GM18517 (cell line): ENCODE measurements at regions not wholly inside any gene's neighbourhood (a gene's known extent, or its start where the extent isn't known, plus 50 kb on each side); places are given as distances from the start of the nearest gene placed in this dataset.
"Not testable (repeated sequence)": the region's sequence is repeated elsewhere in the genome, so short reads cannot be mapped to it uniquely, and the experiment has no call there.

ENCODE experiments used
- ATAC-seq: cut with Tn5 transposase; IDR thresholded peaks from one replicate; pipeline ENCODE4 v1.9.1; 2021; ENCODE audit warnings: mild to moderate bottlenecking, moderate library complexity; ENCODE audit not compliant: unreplicated experiment

GRCh38 chr6:135701426-135701825 is 150.1 kb upstream of the PDE7B start:
- ATAC-seq = no peak

- ATAC-seq = no peak
Observed at GRCh38 chr6:135703007-135703406, 148.5 kb upstream of the PDE7B start.

- peak; percentile 73 for ATAC-seq
Observed at GRCh38 chr6:135703621-135704020, 147.9 kb upstream of the PDE7B start.

GRCh38 chr6:135707426-135707825 is 144.1 kb upstream of the PDE7B start:
- ATAC-seq = no peak

- ATAC-seq = no peak
Observed at GRCh38 chr6:135710042-135710441, 141.5 kb upstream of the PDE7B start.

GRCh38 chr6:135722190-135722589 is 129.3 kb upstream of the PDE7B start:
- ATAC-seq = no peak

- ATAC-seq = peak; percentile 76
Observed at GRCh38 chr6:135722679-135723078, 128.8 kb upstream of the PDE7B start.

- no peak for ATAC-seq
Observed at GRCh38 chr6:135728589-135728988, 122.9 kb upstream of the PDE7B start.

GRCh38 chr6:135731116-135731515 is 120.4 kb upstream of the PDE7B start:
- no peak for ATAC-seq

- not testable (repeated sequence) for ATAC-seq
Observed at GRCh38 chr6:135736351-135736750, 115.2 kb upstream of the PDE7B start.

- no peak for ATAC-seq
Observed at GRCh38 chr6:135738636-135739035, 112.9 kb upstream of the PDE7B start.

- ATAC-seq = no peak
Observed at GRCh38 chr6:135739288-135739687, 112.2 kb upstream of the PDE7B start.

GRCh38 chr6:135740580-135740979 is 110.9 kb upstream of the PDE7B start:
- ATAC-seq = no peak

GRCh38 chr6:135743476-135743875 is 108.0 kb upstream of the PDE7B start:
- ATAC-seq = no peak

GRCh38 chr6:135748189-135748588 is 103.3 kb upstream of the PDE7B start:
- ATAC-seq = no peak

GRCh38 chr6:135750081-135750480 is 101.4 kb upstream of the PDE7B start:
- no peak for ATAC-seq

- ATAC-seq = no peak
Observed at GRCh38 chr6:135753196-135753595, 98.3 kb upstream of the PDE7B start.

- no peak for ATAC-seq
Observed at GRCh38 chr6:135759831-135760230, 91.7 kb upstream of the PDE7B start.

- no peak for ATAC-seq
Observed at GRCh38 chr6:135774006-135774405, 77.5 kb upstream of the PDE7B start.

GRCh38 chr6:135779213-135779612 is 72.3 kb upstream of the PDE7B start:
- ATAC-seq = no peak

GRCh38 chr6:135780326-135780725 is 71.2 kb upstream of the PDE7B start:
- ATAC-seq = no peak

- no peak for ATAC-seq
Observed at GRCh38 chr6:135782546-135782945, 69.0 kb upstream of the PDE7B start.

GRCh38 chr6:135784507-135784906 is 67.0 kb upstream of the PDE7B start:
- no peak for ATAC-seq
